ENCODE measurements at regions not wholly inside any gene's neighbourhood (a gene's known extent, or its start where the extent isn't known, plus 50 kb on each side); places are given as distances from the start of the nearest gene placed in this dataset.

- TF ChIP-seq REST (IDR thresholded peaks at IDR 0.05; ENCODE audit: low read depth) (no peak), CTCF (IDR thresholded peaks at IDR 0.05 in 2 of 3, conservative IDR thresholded peaks at IDR 0.05 in 1 of 3; ENCODE audit: borderline replicate concordance in 1 of 3, insufficient read depth in 1 of 3, low read depth in 2 of 3, low read length in 2 of 3) (no peak), POLR2AphosphoS5 (IDR thresholded peaks at IDR 0.05; ENCODE audit: low read depth, low read length) (no peak), POLR2A (IDR thresholded peaks at IDR 0.05; ENCODE audit: borderline replicate concordance, extremely low read depth, insufficient read depth, insufficient read length) (no peak), EZH2 (IDR thresholded peaks at IDR 0.05) (no peak), ELF1 (IDR thresholded peaks at IDR 0.05; ENCODE audit: borderline replicate concordance, low read depth) (no peak), CEBPB (IDR thresholded peaks at IDR 0.05; ENCODE audit: low read depth) (no peak)
These were observed 100.7 kb downstream of the RPL10L start for GRCh38 chr14:46550836-46551235.

All from HCT116 (cell line).